Esophagus muscularis mucosa (tissue), 4 donors: ENCODE measurements at regions not wholly inside any gene's neighbourhood (a gene's known extent, or its start where the extent isn't known, plus 50 kb on each side); places are given as distances from the start of the nearest gene placed in this dataset.

Source experiments
- DNase-seq: peaks from one replicate; pipeline ENCODE4 v3.0.0-alpha.2; 2017; ENCODE audit errors: extremely low spot score
- H3K27ac ChIP-seq, 4 donors: fragments of 200-600 bp; sonication (generic); replicated peaks in 1 of 4; 1 replicate in 3 of 4; 2 replicates in 1 of 4; pipeline ENCODE4 v1.5.1; 2016 to 2019; ENCODE audit warnings: mild to moderate bottlenecking in 1 of 4
- H3K27me3 ChIP-seq, 4 donors: fragments of 200-600 bp; sonication (generic); one replicate each; pipeline versions ENCODE4 v1.5.1 to v1.6.0; 2016 to 2019
- H3K36me3 ChIP-seq, 4 donors: fragments of 200-600 bp; sonication (generic); one replicate each; pipeline ENCODE4 v1.5.1; 2016 to 2019
- H3K4me1 ChIP-seq, 4 donors: fragments of 200-600 bp; sonication (generic); one replicate each; pipeline ENCODE4 v1.5.1; 2016 to 2019
- H3K4me3 ChIP-seq, 4 donors: fragments of 200-600 bp; sonication (generic); 1 replicate in 2 of 4; 2 replicates in 2 of 4; pipeline ENCODE4 v1.5.1; 2016 to 2019; ENCODE audit warnings: mild to moderate bottlenecking in 4 of 4, moderate library complexity in 1 of 4
- H3K9me3 ChIP-seq, 4 donors: fragments of 200-600 bp; sonication (generic); 1 replicate in 3 of 4; 2 replicates in 1 of 4; pipeline ENCODE4 v1.5.1; 2016 to 2019
- CTCF ChIP-seq, 3 experiments: fragments of 200-600 bp in 2 of 3; fragments of 450-650 bp in 1 of 3; sonication (generic) in 2 of 3; IDR thresholded peaks; one replicate each; pipeline ENCODE4 v1.5.1; 2017 to 2019; ENCODE audit warnings: antibody characterized with exemption in 3 of 3, mild to moderate bottlenecking in 2 of 3, moderate library complexity in 1 of 3
- EP300 ChIP-seq: sonication (generic); formaldehyde crosslinking; IDR thresholded peaks from one replicate; pipeline ENCODE4 v1.6.1; 2017; ENCODE audit warnings: antibody characterized with exemption
- POLR2A ChIP-seq: fragments of 450-650 bp; IDR thresholded peaks from one replicate; pipeline ENCODE4 v1.6.1; 2017; ENCODE audit warnings: antibody characterized with exemption, moderate library complexity, mild to moderate bottlenecking, low read depth
- POLR2AphosphoS5 ChIP-seq, 2 donors: sonication (generic); formaldehyde crosslinking; IDR thresholded peaks; one replicate each; pipeline ENCODE4 v1.6.1; 2017; ENCODE audit warnings: antibody characterized with exemption in 2 of 2
- WGBS: methylation state at CpG from one replicate; pipeline ENCODE4 v1.1.5; 2018; 5-methylcytosine and 5-hydroxymethylcytosine counted together
- intact Hi-C: fragments of 100-400 bp; cut with DNase I; formaldehyde crosslinking; loops from one replicate; pipeline ENCODE4 v1.15.1; 2023

GRCh38 chr15:67969892-67970291 is 84.2 kb upstream of the PIAS1 start:
- WGBS: 88% methylated on average over 3 of the region's 3 CpGs
- H3K9me3 ChIP-seq: no peaks in the 10 kb centered on the region
- H3K36me3 ChIP-seq: no peaks in the 10 kb centered on the region
- no peaks in the 10 kb centered on the region for H3K27me3 ChIP-seq
- H3K4me1 ChIP-seq: peaks cover 4 to 20% (median 19%) of the 10 kb centered on the region in 4 donors
- H3K4me3 ChIP-seq: no peak overlapping the region
- no peak overlapping the region for H3K27ac ChIP-seq
- no peak for DNase-seq
- TF ChIP-seq POLR2A: no peak
- TF ChIP-seq POLR2AphosphoS5 (IDR thresholded peaks at IDR 0.05): no peak
- TF ChIP-seq CTCF (IDR thresholded peaks at IDR 0.05): no peak
- no peak for TF ChIP-seq EP300
- intact Hi-C loops: loop anchor here (5.0 kb wide), 1 partner anchor 53 kb away; no protein-coding TSS in a partner anchor

GRCh38 chr15:67972377-67972776 is 81.7 kb upstream of the PIAS1 start:
- Histone ChIP-seq H3K27me3 (no peaks in the 10 kb centered on the region), H3K4me1 (peaks cover 4 to 20% (median 18%) of the 10 kb centered on the region in 4 donors), H3K9me3 (no peaks in the 10 kb centered on the region), H3K27ac (no peak overlapping the region), H3K4me3 (no peak overlapping the region), H3K36me3 (no peaks in the 10 kb centered on the region)
- 77% methylated on average over 4 of the region's 4 CpGs for WGBS
- TF ChIP-seq POLR2AphosphoS5 (IDR thresholded peaks at IDR 0.05) (no peak), CTCF (IDR thresholded peaks at IDR 0.05) (no peak), POLR2A (no peak), EP300 (no peak)
- no peak for DNase-seq
- intact Hi-C loops: no loop called here

- TF ChIP-seq POLR2A: no peak
- TF ChIP-seq CTCF (IDR thresholded peaks at IDR 0.05): no peak
- TF ChIP-seq EP300: no peak
- no peak for TF ChIP-seq POLR2AphosphoS5 (IDR thresholded peaks at IDR 0.05)
- Histone ChIP-seq H3K4me3 (no peak overlapping the region), H3K4me1 (peaks cover 0 to 5% (median 4%) of the 10 kb centered on the region in 4 donors), H3K9me3 (no peaks in the 10 kb centered on the region), H3K36me3 (no peaks in the 10 kb centered on the region), H3K27ac (no peak overlapping the region), H3K27me3 (no peaks in the 10 kb centered on the region)
- no peak for DNase-seq
- intact Hi-C loops: no loop called here
- 93% methylated on average over 4 of the region's 4 CpGs for WGBS
Measured at GRCh38 chr15:67973846-67974245, 80.3 kb upstream of the PIAS1 start.

- WGBS: 96% methylated on average over 3 of the region's 3 CpGs
- intact Hi-C loops: no loop called here
Measured at GRCh38 chr15:67976506-67977073, 77.5 kb upstream of the PIAS1 start.

More at GRCh38 chr15:67976506-67977073, 77.5 kb upstream of the PIAS1 start:
- no peaks in the 10 kb centered on the region for H3K27me3 ChIP-seq
- no peaks in the 10 kb centered on the region for H3K36me3 ChIP-seq
- TF ChIP-seq POLR2A: no peak
- TF ChIP-seq CTCF (IDR thresholded peaks at IDR 0.05): no peak
- no peak for TF ChIP-seq POLR2AphosphoS5 (IDR thresholded peaks at IDR 0.05)
- TF ChIP-seq EP300: no peak
- no peaks in the 10 kb centered on the region for H3K4me1 ChIP-seq
- H3K27ac ChIP-seq: no peak overlapping the region
- peak; percentile 24 for DNase-seq
- H3K9me3 ChIP-seq: no peaks in the 10 kb centered on the region
- H3K4me3 ChIP-seq: no peak overlapping the region
